ENCODE measurements at regions not wholly inside any gene's neighbourhood (a gene's known extent, or its start where the extent isn't known, plus 50 kb on each side); places are given as distances from the start of the nearest gene placed in this dataset.

GRCh38 chr5:73374520-73375190, 73.9 kb downstream of the FOXD1 start:
- DNase-seq: peak; percentile 97

GRCh38 chr5:73373814-73374510, 74.6 kb downstream of the FOXD1 start:
- peak; percentile 89 for DNase-seq

GRCh38 chr5:73370640-73371583, 77.7 kb downstream of the FOXD1 start:
- peak; percentile 97 for DNase-seq

GRCh38 chr5:73370095-73370494, 78.5 kb downstream of the FOXD1 start:
- no peak for DNase-seq

GRCh38 chr5:73369278-73369677, 79.3 kb downstream of the FOXD1 start:
- DNase-seq: peak; percentile 58

GRCh38 chr5:73367650-73368049, 80.9 kb downstream of the FOXD1 start:
- DNase-seq: peak; percentile 79

- DNase-seq: no peak
Measured at GRCh38 chr5:73365990-73366667, 82.4 kb downstream of the FOXD1 start.

GRCh38 chr5:73365301-73365853, 83.2 kb downstream of the FOXD1 start:
- DNase-seq: peak; percentile 94

GRCh38 chr5:73363911-73364730, 84.5 kb downstream of the FOXD1 start:
- peak; percentile 89 for DNase-seq

- DNase-seq: no peak
Measured at GRCh38 chr5:73359395-73359794, 89.2 kb downstream of the FOXD1 start.

- no peak for DNase-seq
Measured at GRCh38 chr5:73358366-73358765, 90.2 kb downstream of the FOXD1 start.

- DNase-seq: no peak
Measured at GRCh38 chr5:73357576-73357975, 91.0 kb downstream of the FOXD1 start.

- peak; percentile 46 for DNase-seq
Measured at GRCh38 chr5:73355108-73355507, 93.5 kb downstream of the FOXD1 start.

- no peak for DNase-seq
Measured at GRCh38 chr5:73354406-73354805, 94.2 kb downstream of the FOXD1 start.

GRCh38 chr5:73352649-73353230, 95.8 kb downstream of the FOXD1 start:
- peak; percentile 37 for DNase-seq

- no peak for DNase-seq
Measured at GRCh38 chr5:73352243-73352642, 96.3 kb downstream of the FOXD1 start.

GRCh38 chr5:73351593-73351992, 97.0 kb downstream of the FOXD1 start:
- peak; percentile 27 for DNase-seq

GRCh38 chr5:73346878-73347408, 101.6 kb downstream of the FOXD1 start:
- no peak for DNase-seq

- DNase-seq: no peak
Measured at GRCh38 chr5:73344835-73345234, 103.7 kb downstream of the FOXD1 start.

GRCh38 chr5:73339711-73340110, 108.9 kb downstream of the FOXD1 start:
- DNase-seq: no peak
